ENCODE measurements at regions not wholly inside any gene's neighbourhood (a gene's known extent, or its start where the extent isn't known, plus 50 kb on each side); places are given as distances from the start of the nearest gene placed in this dataset.

GRCh38 chr1:240005997-240006650, 85.6 kb upstream of the FMN2 start:
- H3K4me3 ChIP-seq (ENCODE audit: low read depth, low read length), result no peak overlapping the region
- TF ChIP-seq CTCF (IDR thresholded peaks at IDR 0.05; ENCODE audit: borderline replicate concordance, insufficient read depth, low read depth, low read length), result no peak

DNA sequence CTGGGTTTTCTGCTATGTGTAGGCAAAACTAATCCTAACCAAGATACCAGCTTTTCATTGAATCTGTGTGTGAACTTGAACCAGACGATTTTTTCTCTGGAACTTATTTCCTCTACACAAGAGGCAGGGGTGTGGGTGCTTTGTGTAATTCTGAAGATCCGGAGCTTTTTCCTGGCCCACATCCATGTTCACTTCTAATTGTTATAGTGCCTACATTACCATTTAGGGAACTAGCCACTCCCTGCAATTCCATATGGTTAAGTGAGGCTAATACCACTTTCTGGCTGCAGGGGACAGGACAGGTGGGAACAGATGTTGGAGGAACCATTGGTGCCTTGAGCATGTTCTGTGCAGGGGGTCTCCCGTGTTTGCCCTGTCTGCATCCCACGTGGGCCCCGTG, 83.4 kb upstream of the FMN2 start:
- no peak for TF ChIP-seq CTCF (IDR thresholded peaks at IDR 0.05; ENCODE audit: borderline replicate concordance, insufficient read depth, low read depth, low read length)
- H3K4me3 ChIP-seq (ENCODE audit: low read depth, low read length), result no peak overlapping the region

- no peak overlapping the region for H3K4me3 ChIP-seq (ENCODE audit: low read depth, low read length)
- TF ChIP-seq CTCF (IDR thresholded peaks at IDR 0.05; ENCODE audit: borderline replicate concordance, insufficient read depth, low read depth, low read length), result no peak
Measured at GRCh38 chr1:240014051-240014450, 77.6 kb upstream of the FMN2 start.

- no peak for TF ChIP-seq CTCF (IDR thresholded peaks at IDR 0.05; ENCODE audit: borderline replicate concordance, insufficient read depth, low read depth, low read length)
Measured at GRCh38 chr1:240018617-240019016, 73.1 kb upstream of the FMN2 start.

GRCh38 chr1:240019524-240019923, 72.2 kb upstream of the FMN2 start:
- no peak for TF ChIP-seq CTCF (IDR thresholded peaks at IDR 0.05; ENCODE audit: borderline replicate concordance, insufficient read depth, low read depth, low read length)

More at GRCh38 chr1:240018617-240019016, 73.1 kb upstream of the FMN2 start:
- no peak overlapping the region for H3K4me3 ChIP-seq (ENCODE audit: low read depth, low read length)

GRCh38 chr1:240020871-240021270, 70.8 kb upstream of the FMN2 start:
- no peak for TF ChIP-seq CTCF (IDR thresholded peaks at IDR 0.05; ENCODE audit: borderline replicate concordance, insufficient read depth, low read depth, low read length)
- H3K4me3 ChIP-seq (ENCODE audit: low read depth, low read length), result no peak overlapping the region

More at GRCh38 chr1:240019524-240019923, 72.2 kb upstream of the FMN2 start:
- H3K4me3 ChIP-seq (ENCODE audit: low read depth, low read length), result no peak overlapping the region

DNA sequence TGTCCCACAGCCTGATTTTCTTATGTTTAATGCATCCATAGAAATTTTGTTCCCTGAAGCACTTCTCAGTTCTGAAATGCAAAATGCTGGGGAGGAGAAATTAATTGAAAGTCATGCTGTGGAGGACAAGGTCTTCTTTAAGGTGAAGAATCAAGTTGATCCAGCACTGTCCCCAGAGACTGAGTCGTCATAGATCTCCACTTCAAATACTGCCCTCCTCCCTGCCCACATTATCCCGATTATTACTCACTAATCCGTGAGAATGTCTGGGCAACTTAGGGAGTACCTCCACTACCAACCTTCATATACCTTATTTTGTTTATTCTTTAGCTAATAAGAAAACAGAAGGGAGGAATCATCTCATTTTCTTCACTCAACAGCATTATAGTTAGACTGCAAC, 70.0 kb upstream of the FMN2 start:
- no peak overlapping the region for H3K4me3 ChIP-seq (ENCODE audit: low read depth, low read length)
- TF ChIP-seq CTCF (IDR thresholded peaks at IDR 0.05; ENCODE audit: borderline replicate concordance, insufficient read depth, low read depth, low read length), result no peak

Measured in GM12875 (cell line).